Endothelial cell of hepatic sinusoid (primary cell): ENCODE measurements at regions not wholly inside any gene's neighbourhood (a gene's known extent, or its start where the extent isn't known, plus 50 kb on each side); places are given as distances from the start of the nearest gene placed in this dataset.

Experiments
- in situ Hi-C: cut with HindIII; loops from 2 replicates; pipeline ENCODE4 v1.10.0; 2017; ENCODE audit warnings: low sequenced_read_pairs

DNA sequence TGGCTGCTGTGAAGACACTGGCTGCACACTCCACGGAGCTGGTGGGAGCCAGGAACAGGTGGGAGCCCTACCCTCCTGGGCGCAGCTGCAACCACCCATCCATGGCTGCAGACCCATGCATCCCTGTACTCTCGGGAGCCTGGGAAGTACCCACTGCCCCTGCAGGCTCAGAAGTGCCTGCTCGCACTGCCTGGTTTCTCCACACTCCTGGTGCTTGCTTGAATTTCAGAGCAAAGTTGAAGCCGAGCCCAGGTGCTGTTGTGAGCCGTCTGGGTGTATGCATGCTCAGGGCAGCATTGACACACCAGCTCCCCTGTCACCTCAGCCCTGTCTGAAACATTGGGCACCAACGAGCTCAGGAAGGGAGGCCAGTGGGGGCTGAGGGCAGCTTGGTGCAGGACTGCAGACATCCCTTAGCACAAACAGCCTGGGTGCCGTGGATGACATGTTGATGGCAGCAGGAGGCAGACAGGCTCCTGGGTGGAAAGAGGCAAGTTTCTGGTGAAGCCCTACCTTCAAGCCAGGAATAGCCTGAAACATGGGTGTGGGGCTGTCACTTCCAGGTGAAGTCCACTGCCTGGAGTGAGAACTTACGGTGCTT is 585.9 kb downstream of the PCDH18 start:
- in situ Hi-C loops, result no loop called here

DNA sequence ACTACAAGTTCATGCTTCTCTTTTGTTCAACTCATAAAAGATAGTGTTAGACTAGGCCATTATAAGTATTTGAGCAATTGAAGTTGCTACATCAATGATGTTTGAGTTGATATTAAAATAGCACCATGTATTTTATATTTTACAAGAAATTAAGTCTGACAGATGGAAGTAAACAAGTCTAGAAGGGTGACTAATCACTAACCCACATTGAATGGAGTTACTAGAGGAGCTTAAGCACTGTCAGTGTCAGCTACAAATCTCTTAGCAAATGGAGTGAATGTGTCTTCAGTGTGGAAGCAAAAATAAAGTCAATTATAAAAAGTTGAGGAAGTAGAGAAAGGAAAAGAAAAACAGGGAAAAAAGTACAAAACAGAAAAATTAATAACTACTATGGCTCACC is 592.5 kb downstream of the PCDH18 start:
- in situ Hi-C loops, result no loop called here

DNA sequence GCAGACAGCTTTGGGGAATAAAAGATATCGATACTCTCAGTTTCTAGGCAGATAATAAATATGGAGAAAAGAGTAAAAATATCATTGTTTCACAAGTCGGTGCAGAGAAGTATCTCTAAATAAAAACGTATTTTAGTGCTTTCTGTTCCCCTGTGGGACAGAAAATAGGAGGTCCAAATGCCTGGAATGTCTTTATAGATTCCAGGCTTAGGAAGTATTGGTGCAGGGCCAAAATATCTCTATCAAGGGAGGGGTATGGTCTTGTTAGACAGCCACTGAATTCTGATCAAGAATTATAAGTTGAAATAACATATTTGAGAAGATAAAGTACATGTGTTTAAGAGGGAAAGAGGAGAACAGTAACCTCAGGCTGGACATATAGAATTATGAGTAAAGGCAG is 596.4 kb downstream of the PCDH18 start:
- in situ Hi-C loops, result no loop called here

DNA sequence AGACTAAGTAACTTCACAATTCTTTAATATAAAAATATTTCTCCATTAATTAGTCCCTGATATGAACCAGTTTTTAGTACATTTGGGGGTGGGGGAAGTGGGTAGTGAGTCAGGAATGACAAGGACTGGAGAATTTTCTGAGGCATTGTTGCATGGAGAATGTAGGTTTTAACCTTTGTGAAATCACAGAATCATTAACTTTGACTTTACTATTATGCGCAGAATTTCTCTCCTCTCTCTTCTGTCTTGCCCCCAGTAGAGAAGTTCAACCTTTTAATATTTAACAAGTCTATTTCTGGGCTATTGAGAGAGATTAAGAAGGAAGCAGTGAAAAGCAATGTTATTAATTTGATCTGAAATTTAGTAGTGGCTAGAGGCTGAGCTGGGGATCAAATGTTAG is 597.0 kb downstream of the PCDH18 start:
- in situ Hi-C loops, result no loop called here

DNA sequence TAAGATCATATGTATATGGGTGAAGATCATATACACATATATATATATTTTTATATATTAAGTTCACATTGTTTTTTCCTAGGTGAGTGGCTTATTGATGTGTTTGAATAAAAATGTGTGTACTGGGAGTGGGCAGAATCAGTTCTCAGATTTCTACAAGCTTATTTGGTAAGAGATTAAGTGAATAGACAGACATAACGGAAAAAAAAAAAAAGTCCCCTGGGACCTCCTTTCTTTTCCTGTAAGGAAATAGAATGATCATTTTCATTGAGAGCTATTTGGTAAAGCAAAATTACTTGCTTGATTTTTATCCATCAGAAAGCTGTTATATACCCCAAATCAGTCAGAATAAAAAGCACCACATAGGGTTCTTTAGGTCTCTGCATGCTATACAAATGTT is 597.7 kb downstream of the PCDH18 start:
- in situ Hi-C loops, result no loop called here

DNA sequence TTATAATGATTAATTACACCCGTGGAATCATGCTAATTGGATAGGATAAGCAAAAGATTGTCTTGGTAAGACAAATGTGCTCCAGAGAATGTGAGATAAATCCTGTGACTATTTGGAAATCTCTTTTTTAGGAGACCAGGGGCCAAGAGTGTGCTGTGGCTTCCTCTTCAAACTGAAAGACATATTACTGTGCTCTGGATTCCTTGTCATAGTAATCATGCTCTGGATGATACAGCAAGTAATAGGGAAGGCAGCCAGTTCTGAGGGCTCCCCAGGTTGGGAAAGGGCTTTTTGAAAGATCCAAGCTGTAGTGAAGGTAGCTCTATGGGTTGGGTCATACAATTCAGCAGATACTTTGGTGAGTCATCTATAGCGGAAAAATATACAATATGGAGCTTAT is 600.5 kb downstream of the PCDH18 start:
- in situ Hi-C loops, result no loop called here

DNA sequence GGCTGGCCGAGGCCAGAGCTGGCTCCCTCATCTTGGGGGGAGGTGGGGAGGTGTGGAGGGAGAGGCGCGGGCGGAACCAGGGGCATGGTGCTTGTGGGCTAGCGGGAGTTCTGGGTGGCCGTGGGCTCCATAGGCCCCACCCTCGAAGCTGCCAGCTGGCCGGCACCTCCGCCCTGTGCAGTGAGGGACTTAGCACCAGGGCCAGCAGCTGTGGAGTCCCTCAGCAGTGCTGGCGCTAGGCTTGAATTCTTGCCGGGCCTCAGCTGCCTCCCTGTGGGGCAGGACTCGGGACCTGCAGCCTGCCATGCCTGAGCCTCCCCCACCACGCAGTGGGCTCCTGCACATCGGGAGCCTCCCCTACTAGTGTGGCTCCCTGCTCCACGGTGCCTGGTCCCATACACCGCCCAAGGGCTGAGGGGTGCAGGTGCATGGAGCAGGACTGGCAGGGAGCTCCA is 603.3 kb downstream of the PCDH18 start:
- in situ Hi-C loops, result no loop called here

DNA sequence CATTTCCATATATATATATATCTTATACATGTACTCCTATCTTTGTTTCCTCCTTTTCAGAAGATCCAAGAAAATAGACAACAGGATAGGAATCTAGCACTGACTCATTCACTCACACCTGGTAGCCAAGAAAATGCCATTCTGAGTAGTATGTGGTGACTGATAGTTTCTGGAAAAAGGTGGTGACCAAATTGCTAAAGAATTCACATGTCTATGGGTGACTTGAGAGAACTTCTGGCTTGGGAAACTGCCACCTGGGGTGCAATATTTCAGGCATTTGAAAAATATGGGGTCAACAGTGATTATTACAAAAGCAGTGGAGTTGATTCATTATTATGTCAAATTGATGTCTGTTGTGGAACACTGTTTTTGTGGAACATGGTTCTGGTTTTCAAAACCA is 605.1 kb downstream of the PCDH18 start:
- in situ Hi-C loops, result no loop called here

DNA sequence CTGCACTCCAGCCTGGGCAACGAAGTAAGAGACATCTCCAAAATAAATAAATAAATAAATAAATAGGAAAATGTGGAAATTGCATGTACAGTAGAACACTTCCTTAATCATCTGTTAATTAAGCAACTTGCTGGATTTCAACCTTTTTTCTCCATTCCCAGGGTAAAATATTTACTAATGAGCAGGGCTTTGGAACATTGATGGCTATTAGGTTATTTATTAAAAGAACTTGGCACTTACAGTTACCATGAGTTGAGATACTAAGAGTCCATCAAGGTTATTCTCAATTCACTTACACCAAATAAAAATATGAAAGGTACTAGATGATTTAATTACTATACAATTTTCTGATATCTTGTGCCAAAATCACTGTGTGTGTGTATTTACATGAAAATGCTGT is 607.1 kb downstream of the PCDH18 start:
- in situ Hi-C loops, result no loop called here

DNA sequence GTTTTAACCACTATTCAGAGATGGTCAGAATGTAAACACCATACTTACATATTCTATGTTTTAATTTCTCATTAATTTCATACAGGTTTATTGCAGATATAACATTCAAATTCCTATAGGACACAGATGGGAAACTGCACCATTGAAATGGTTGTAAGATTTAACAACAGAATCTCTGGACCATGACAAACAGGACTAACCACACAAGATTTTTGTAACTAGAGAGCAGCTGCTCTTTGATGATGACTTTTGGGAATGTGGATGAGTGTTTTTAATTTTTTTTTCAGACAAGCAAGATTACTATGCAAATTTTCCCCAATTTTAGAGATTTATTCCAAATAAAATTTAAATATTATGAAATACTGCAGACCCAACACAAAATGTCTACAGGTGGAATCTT is 610.2 kb downstream of the PCDH18 start:
- in situ Hi-C loops, result no loop called here

DNA sequence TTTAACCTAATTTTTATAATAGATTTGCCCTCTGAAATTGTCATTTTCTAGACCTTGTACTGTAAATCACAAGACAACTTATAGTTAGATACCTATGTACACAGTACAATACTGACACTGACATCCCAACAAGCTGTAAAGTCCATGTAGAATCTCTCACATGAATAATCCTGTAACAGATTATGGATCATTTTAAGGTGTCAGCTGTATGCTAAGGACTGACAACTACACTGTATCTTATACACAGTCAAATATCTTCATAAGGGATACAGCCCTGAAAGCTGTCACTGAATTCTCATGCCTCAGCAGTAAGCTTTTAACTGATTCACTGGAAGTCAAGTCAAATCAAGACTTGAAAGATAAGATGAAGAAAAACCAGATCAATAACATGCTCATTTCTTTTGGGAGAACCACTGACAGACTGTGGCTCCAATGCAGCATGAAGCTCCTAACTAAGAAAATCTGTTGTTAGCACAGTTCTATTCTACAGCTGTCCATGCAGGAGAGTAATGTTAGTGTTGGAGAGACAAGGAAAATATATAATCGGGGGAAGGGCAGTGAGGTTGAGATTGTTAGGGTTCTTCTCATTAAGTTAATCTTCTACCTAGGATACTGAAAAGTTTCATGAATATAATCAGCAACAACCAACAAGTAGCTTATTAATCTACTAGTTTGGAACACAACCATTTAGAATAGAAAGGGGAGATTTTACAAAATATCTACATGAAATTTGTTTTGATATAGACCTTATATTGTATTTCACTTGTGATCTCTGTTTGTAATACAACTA is 612.0 kb downstream of the PCDH18 start:
- in situ Hi-C loops, result no loop called here

DNA sequence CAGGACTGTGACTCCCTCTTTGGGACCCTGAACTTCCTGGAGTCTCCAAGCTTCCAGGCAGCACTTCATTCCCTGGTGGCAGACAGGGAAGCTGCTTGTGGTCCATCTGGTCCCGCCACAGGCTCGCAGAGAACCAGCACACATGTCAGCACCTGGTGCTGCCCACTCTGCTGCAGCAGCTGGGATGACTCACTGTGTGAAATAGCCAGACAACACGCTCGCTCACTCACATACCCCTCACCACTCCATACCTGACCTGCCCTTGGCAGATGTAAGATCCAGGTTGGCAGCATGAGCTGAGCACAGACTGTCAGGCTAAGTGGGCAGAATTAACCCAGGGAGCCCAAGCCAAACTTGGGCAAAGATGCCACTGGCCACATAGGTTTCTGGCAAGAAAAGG is 613.5 kb downstream of the PCDH18 start:
- in situ Hi-C loops, result no loop called here

DNA sequence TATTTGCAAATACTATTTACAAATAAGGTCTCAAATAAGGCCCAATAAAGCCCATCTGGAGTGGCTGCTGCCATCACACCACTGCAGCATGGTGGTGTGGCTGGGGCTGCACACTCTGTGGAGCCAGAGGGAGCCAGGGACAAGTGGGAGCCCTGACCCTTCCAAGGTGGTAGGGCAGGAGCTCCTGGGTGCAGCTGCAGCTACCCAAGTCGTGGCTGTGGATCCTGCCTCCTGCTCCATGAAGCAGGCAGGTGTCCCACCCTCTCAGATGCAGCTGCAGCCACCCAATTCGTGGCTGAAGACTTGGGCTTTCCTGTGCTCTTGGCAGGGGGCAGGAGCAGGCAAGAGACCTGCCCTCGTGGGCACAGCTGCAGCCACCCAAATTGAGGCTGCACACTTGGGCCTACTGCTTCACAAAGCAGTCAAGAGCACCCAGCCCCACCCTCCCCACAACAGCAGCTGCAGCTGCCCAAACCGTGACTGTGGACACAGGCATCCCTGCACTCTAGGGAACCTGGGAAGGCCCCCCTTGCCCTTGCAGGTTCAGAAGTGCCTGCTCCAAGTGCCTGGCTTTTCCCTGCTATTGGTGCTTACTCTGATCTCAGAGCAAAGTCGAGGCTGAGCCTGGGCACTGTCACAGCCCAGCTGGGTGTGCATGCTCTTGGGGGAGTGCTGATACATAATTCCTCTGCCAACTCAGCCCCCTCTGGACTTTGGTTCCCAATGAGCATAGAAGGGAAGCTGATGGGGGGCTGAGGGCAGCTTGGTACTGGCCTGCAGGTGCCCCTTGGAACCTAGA is 614.8 kb downstream of the PCDH18 start:
- in situ Hi-C loops, result no loop called here

DNA sequence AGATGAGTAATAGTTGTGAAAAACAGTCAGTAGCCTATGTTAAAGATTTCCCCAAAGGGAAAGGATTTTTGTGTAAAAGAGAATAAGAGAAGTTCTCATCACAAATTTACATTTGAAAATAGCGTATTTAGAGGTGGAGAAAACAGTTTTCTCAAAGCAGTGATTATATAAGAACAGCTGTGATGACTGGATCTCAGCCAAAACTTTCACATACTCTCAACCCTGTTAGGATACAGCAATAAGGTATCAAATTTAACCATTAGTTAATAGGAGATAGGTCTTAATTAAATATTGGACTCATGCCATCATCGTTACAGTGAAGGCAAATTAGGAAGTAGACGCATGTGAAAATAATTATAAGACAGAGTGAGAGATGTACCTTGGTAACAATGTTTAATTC is 622.7 kb downstream of the PCDH18 start:
- in situ Hi-C loops, result no loop called here

DNA sequence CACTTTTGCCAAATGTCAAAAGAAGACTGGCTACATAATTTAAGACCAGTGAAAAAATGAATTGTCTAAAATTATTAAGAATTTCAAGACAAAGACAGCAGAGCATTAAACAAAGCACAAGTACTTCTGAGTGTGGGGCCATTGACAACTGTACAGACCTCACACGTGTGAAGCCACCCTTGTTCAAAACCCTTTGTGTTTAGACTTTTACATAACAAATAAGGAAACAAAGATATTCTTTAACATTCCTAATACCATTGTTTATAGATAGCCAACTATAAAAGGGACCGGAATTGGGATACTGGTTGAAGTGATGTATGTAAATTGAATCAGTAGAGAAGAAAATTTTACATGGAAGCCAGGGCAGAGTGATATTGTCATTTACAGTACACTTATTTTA is 624.2 kb downstream of the PCDH18 start:
- in situ Hi-C loops, result no loop called here

DNA sequence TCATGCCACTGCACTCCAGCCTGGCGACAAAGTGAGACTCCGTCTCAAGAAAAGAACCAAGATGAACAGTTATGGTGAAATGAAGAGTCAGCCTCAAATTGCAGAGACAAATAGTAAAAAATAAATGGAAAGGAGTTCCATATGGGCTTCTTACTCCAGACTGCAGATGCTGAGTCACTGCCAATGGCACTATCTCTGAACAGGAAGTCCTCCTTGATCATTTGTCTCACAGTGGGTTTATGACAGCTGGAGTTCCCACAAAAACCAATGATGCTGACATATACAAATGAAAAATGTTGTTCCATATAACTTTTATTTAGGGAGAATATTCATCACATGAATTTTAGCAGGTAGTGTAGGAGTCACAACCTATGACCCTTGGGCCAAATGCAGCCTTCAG is 631.6 kb downstream of the PCDH18 start:
- in situ Hi-C loops, result no loop called here

DNA sequence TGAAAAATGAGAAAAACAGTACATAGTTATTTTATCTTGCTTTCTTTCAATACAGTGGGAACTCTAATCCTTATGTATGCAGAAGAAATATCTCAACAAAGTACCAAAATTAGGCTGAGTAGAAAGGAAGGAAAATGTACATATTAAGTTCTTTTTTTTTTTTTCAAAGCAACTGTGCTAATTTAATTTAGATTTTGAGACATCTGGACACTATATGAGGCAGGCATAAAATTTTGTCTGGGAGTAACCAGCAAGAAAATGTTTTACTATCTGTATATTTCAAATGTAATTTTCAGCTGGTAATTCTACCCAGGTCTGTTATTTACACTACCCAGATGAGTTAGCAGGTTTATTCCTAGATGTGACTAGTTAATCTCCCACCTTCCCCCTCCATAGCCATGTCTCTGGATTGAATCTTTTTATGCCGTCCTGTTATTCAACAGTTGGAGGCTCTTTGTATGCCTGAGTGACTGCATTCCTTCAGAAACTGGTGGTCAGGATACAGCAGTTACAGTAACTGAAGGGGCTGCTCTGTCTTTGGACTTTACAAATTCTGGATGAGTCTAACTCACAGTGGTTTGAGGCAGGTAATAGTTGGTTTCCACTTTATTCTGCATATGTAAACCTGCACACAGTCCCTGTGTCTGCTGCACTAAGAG is 633.6 kb downstream of the PCDH18 start:
- in situ Hi-C loops, result no loop called here

DNA sequence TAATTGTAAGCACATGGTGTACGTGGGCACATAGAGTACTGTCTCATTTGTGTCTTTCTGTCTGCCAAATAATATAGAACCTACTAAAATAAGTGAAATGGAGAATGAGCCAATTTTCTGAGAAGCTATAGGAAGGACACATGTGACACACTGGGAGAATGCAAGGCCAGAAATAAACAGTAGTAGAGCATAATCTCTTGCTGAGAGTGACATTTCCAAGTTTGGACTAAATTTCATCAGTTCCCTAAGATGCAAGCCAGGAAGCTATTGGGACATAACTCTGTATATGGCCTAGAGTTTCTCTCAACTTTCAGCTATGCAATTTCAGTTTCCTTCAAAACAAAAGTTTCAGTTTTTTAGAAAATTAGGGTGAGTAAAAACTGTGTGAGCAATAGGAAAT is 638.7 kb downstream of the PCDH18 start:
- in situ Hi-C loops, result no loop called here

DNA sequence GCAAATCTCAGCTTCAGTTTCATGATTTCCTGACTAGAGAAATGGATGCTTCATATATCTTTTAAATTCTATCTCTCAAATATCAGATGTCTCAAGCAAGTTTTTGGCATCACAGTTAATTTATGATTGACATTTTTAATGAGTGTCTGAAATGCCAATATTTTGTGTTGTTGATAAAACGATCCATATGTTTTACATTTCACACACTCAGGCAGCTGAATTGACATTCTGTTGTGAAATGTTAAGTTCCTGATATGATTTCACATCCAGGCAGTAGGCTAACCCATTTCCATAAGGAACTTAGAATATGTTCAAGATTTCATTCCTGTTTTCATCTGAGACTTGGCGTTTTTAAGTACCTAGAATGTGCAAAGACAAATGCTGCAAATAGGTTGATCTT is 650.6 kb downstream of the PCDH18 start:
- in situ Hi-C loops, result no loop called here

DNA sequence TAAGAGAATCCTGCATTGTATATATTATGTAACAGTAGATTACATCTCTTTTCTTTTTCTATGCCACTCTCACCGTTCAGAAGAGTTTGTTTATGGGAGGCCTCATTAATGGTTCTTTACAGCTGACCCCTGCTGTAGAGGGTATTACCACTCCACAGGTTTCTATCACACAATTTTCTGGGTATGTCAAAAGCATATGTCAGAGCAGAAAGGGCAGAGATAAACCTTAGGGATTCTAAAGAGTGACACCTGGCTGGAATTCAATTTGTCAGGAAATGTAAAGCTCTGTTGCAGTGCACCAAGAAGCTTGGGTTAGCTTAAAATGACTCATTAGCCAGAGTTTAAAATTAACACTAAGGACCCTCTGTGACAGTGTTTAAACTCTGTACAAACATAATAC is 658.7 kb downstream of the PCDH18 start:
- in situ Hi-C loops, result no loop called here

DNA sequence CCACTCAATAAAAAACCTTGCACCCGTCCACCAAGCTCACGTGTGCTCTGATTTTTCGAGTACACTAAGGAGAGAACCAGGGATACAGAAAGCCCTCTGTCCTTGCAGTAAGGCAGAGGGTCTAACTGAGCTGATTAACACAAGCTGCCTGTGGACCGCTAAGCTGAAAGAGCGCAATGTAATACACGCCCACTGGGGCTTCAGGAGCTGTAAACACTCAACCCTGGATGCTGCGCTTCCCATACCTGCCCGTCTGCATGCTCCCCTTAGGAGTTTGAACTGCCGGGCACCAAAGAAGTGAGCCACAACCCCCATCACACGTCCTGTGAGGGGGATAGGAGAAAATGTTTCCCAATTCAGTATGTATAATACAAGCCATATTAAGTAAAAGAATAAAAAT is 664.8 kb downstream of the PCDH18 start:
- in situ Hi-C loops, result no loop called here
